ENCODE measurements at regions not wholly inside any gene's neighbourhood (a gene's known extent, or its start where the extent isn't known, plus 50 kb on each side); places are given as distances from the start of the nearest gene placed in this dataset.

DNA sequence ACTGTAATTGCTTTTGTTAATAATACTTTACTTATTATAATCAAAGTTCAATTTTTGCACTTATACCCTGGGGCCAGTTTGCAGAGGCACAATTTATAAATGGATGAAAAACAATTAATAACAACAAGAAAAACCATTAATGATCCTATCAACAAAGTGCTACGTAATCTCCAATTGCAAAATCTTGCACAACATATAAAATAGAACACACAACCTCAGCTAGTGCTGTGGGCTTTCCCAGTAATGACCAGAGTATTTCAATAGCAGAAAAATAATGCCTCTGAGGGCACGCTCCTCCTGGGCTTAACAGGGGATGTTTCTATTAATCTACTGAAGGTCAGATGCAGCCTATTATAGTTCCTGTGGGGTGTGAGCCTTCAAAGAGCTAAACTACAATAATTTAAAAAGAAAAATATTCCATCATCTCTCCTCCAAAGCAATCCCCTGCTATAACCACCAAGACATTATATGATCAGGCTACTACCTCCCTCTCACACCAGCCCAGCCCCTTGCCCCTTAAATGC is 508.5 kb upstream of the SLIT2 start:
- TF ChIP-seq, protein P1, sequence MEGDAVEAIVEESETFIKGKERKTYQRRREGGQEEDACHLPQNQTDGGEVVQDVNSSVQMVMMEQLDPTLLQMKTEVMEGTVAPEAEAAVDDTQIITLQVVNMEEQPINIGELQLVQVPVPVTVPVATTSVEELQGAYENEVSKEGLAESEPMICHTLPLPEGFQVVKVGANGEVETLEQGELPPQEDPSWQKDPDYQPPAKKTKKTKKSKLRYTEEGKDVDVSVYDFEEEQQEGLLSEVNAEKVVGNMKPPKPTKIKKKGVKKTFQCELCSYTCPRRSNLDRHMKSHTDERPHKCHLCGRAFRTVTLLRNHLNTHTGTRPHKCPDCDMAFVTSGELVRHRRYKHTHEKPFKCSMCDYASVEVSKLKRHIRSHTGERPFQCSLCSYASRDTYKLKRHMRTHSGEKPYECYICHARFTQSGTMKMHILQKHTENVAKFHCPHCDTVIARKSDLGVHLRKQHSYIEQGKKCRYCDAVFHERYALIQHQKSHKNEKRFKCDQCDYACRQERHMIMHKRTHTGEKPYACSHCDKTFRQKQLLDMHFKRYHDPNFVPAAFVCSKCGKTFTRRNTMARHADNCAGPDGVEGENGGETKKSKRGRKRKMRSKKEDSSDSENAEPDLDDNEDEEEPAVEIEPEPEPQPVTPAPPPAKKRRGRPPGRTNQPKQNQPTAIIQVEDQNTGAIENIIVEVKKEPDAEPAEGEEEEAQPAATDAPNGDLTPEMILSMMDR (IDR thresholded peaks at IDR 0.05), result no peak
- no peak for TF ChIP-seq POLR2A (IDR thresholded peaks at IDR 0.05)
